ENCODE measurements at regions not wholly inside any gene's neighbourhood (a gene's known extent, or its start where the extent isn't known, plus 50 kb on each side); places are given as distances from the start of the nearest gene placed in this dataset.

DNA sequence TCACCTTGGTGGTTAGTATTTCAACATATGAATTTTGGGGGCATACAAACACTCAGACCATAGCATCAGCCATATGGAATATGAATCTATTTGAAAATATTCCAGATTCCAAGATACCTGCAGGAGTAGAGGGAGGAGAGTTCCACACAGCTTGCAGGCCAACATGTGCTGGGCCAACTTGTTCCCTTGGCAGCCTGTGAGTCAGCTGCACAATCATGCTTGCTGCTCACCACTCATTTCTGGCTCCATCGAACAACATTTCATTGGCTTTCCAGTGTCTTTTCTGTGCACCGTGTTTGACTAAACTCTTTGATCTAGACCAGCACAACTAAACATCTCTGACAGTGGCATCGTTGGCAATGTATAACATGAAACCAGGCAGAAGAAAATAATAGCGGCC, 282.5 kb upstream of the RASGEF1B start:
- DNase-seq, result no peak

- no peak for DNase-seq
Measured at GRCh38 chr4:81751531-81752289, 280.0 kb upstream of the RASGEF1B start.

DNA sequence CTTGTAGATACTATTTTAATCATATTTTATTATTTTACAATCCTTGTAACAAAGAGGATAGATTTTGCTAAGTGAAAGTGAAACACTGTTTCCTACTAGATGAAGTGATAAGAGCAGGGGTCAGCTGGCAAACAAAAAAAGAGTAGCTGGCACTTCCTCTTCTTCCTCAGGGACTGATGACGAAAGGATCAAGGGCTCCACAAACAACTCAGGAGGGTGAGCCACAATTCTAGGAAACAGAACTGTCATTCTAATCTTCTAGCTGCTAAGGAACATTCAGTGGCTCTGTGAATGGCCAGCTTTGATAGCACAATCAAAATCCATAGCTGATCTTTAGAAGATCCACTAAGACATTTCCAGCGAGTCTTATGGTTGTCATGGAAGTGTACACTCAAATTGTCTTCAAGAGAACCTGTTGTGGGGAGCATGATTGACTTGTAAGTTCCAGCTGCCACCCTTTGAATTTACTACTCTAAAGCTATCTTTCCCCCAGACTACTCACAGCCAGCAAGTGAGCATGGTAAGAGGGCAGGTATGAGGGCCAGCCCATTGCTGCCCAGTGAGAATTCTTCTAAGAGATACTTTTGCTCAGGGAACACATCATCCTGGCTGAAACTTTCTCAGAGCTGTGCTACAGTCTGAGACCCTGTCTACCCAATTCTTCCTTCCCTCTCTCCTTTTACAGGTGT, 275.7 kb upstream of the RASGEF1B start:
- peak in 1 of 2 experiments; percentile 3 for DNase-seq

- peak in 1 of 2 experiments; percentile 33 for DNase-seq
Measured at GRCh38 chr4:81746773-81747172, 275.1 kb upstream of the RASGEF1B start.

GRCh38 chr4:81746071-81746470, 274.4 kb upstream of the RASGEF1B start:
- no peak for DNase-seq

- DNase-seq, result peak in 1 of 2 experiments; percentile 49
Measured at GRCh38 chr4:81745050-81745449, 273.3 kb upstream of the RASGEF1B start.

GRCh38 chr4:81743731-81744435, 272.2 kb upstream of the RASGEF1B start:
- DNase-seq, result peak; percentile 89 to 92

DNA sequence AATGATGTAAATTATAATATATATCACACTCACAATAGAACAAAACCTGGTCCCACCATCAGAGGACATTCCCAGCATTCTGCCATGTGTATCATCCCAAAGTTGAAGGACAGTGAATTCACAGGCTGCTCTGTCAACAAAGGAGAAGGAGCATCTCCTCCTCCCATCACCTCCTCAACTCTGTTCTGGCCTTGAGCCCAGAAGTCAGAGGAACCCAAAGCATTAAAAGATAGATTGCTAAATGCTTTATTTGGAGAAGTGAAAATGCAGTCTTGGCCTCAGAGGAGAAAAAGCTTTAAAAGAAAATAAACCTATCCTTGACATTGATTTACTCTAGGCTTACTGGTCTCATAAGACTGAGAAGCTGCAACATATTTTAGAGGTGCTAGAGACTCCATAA, 268.8 kb upstream of the RASGEF1B start:
- DNase-seq, result no peak

- DNase-seq, result no peak
Measured at GRCh38 chr4:81738891-81739290, 267.2 kb upstream of the RASGEF1B start.

GRCh38 chr4:81737865-81738559, 266.3 kb upstream of the RASGEF1B start:
- DNase-seq, result no peak

- no peak for DNase-seq
Measured at GRCh38 chr4:81736324-81736723, 264.6 kb upstream of the RASGEF1B start.

DNA sequence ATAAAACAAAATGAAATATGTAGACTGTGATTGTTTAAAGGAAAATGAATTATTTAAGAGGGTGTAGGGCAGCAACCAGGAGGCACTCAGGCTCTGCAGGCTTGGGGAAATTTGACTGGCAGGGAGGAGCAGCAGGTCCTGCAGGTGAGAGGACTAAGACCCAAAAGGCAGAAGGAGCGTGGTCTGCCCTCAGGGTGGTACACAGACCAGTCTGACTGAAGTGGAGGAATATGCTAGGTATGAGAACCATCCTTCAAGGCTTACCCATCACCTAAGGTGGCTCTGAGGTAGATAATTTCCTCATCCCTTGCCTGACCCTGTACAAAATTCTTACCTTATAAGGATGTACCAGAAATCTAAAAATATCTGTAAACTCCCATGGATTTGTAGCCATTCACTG, 261.3 kb upstream of the RASGEF1B start:
- DNase-seq, result no peak

DNA sequence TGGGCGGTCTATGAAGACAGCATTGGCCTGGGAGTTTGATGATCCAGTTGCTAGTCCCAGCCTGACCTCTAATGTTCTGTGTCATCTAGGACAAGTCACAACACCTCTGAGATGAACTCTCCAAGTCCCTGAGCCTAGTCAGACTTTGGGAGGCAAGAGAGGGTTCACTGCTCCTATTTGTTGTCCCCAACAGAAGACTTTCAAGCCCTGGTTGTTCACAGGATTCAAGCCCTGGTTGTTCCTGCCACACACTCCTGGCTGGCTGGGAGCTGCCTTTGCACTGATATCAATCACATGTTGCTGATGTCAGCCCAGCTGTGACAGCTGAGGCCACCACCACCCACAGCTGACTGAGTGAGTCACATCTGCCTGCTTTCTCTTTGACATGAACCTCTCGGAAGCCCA, 253.2 kb upstream of the RASGEF1B start:
- peak in 1 of 2 experiments; percentile 38 for DNase-seq

DNA sequence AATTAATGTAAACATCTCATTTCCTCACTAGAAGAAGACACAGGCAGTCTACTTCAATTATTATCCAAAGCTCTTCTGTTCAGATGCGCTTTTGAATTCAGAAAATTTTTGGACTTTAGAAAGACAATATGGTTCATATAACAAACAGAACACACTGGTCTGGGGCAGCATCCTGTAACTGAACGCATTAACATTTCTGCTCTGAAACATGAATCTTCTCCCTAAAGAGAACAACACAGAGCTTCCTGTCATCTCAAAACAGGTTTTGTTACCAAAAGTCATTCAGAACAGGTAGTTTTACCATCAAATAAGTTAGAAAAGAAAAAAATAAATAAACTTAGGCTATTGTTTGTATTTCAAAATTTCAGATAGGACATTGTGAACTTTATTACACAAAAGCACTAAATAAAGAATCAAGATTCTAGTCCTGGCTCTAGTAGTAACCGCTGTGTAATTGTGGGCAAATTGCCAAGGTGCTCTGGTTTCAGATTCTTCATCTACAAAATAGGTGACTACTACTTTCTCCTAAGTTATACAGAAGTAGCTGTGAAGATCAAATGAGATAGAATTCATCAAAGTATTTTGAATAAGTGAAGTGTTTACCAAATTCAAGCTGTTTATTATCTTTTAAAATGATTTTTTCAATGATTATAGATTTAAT, 252.3 kb upstream of the RASGEF1B start:
- DNase-seq, result peak in 1 of 2 experiments; percentile 19

DNA sequence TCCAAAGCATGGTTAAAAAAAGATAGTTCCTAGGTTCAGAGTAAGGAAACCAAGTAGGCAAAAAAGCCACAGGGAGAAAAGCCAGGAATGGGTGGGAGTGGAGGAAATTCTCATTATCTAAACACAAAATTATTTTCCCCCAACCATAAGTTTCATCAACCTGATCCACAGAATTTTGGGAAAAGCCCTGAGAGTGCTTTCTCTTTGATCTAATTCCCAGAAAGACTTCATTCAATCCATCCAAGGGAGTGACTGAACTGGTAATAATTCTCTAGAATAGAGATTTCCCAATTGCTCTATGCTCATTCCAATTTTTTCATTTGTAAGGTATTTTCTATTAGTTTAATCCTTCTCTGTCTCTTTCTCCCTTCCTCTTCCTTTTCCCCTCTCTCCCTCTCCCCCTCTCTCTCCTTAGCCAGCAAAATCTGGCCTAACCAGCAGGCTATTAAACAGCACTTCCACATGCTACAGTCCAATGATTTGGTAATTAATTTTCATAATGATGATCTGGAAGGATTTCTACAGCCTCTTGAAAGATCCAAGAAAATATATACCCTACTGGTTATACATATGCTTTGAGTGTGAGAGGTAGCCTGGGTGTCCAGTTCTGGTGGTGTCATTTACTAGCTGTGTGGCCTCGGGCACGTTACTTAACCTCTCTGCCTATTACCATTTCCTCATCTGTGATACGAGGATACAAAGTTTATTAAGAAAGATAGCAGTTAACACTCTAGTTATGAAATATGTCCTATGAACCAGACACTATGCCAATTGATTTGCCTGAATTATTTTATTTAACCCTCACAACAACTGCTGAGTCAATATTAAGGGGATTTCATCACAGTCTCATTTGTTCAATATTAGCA, 251.5 kb upstream of the RASGEF1B start:
- peak; percentile 75 to 85 for DNase-seq

GRCh38 chr4:81722290-81722851, 250.7 kb upstream of the RASGEF1B start:
- peak; percentile 97 to 99 for DNase-seq

DNA sequence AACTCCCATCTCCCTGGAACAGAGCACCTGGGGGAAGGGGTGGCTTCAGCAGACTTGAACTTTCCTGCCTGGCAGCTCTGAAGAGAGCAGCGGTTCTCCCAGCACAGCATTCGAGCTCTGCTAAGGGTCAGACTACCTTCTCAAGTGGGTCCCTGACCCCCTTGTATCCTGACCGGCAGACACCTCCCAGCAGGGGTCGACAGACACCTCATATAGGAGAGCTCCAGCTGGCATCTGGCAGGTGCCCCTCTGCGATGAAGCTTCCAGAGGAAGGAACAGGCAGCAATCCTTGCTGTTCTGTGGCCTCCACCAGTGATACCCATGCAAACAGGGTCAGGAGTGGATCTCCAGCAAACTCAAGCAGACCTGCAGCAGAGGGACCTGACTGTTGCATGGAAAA, 244.1 kb upstream of the RASGEF1B start:
- peak in 1 of 2 experiments; percentile 12 for DNase-seq

DNA sequence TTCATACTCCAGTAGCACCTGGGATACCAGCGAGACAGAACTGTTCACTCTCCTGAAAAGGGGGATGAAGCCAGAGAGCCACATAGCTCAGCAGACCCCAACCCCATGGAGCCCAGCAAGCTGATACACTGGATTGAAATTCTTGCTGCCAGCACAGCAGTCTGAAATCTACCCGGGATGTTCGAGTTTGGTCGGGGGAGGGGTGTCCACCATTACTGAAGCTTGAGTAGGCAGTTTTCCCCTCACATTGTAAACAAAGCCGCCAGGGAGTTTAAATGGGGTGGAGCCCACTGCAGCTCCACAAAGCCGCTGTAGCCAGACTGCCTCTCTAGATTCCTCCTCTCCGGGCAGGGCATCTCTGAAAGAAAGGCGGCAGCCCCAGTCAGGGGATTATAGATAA, 243.7 kb upstream of the RASGEF1B start:
- DNase-seq, result peak in 1 of 2 experiments; percentile 15

- no peak for DNase-seq
Measured at GRCh38 chr4:81714291-81714690, 242.6 kb upstream of the RASGEF1B start.

DNA sequence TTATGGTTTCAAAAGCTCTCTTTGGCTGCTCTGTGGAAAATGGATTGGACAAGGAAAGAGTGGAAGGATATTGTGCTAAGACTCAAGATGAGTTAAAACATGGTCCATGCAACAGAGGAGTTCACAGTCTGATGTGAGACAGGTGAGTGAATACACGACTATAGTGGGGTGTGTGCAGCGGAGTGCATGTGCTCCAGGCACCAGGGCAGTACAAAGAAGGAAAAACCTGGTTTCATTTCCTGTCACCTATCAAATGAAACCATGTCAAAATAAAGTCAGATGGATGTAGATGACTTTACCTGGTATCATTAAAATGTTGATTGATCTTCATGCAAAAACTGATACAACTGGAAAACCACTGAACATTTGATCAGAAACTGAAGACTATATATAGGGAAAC, 241.0 kb upstream of the RASGEF1B start:
- DNase-seq, result no peak

DNA sequence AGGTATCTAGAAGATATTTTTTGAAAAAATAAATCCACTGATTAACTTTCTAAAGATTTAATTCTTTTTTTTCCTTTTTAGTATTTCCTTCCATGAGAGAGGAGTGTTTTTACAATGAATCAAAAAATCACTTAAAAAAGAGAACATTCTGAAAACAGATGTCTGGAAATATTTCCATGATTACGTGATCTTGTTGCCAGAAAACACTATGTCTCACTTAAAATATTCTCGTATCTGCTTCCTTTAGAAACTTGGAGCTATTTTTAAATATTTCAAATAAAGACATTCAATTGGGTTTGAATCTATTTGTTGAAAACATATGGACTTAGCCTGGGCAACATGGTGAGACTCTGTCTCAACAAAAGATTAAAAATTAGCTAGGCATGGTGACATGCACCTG, 232.8 kb upstream of the RASGEF1B start:
- no peak for DNase-seq
